ENCODE measurements at regions not wholly inside any gene's neighbourhood (a gene's known extent, or its start where the extent isn't known, plus 50 kb on each side); places are given as distances from the start of the nearest gene placed in this dataset.
"Not testable (repeated sequence)": the region's sequence is repeated elsewhere in the genome, so short reads cannot be mapped to it uniquely, and the experiment has no call there.

- no peak for DNase-seq
- ATAC-seq: no peak
Observed at GRCh38 chr7:66539902-66540375, 88.7 kb upstream of the KCTD7 start.

GRCh38 chr7:66542049-66542448, 86.6 kb upstream of the KCTD7 start:
- ATAC-seq (no peak), DNase-seq (no peak)

GRCh38 chr7:66542528-66543269, 86.0 kb upstream of the KCTD7 start:
- ATAC-seq (peak; percentile 34), DNase-seq (no peak)

- no peak for DNase-seq
- ATAC-seq: no peak
Observed at GRCh38 chr7:66549466-66549865, 79.2 kb upstream of the KCTD7 start.

- no peak for ATAC-seq
Observed at GRCh38 chr7:66553001-66553400, 75.7 kb upstream of the KCTD7 start.

GRCh38 chr7:66553675-66554074, 75.0 kb upstream of the KCTD7 start:
- DNase-seq, ATAC-seq: not testable (repeated sequence)

More at GRCh38 chr7:66553001-66553400, 75.7 kb upstream of the KCTD7 start:
- DNase-seq: no peak

GRCh38 chr7:66554291-66554690, 74.4 kb upstream of the KCTD7 start:
- not testable (repeated sequence) for ATAC-seq, DNase-seq

GRCh38 chr7:66554842-66555430, 73.7 kb upstream of the KCTD7 start:
- ATAC-seq, DNase-seq: not testable (repeated sequence)

- no peak for ATAC-seq
- no peak for DNase-seq
Observed at GRCh38 chr7:66556177-66556548, 72.5 kb upstream of the KCTD7 start.

GRCh38 chr7:66556549-66557213, 72.0 kb upstream of the KCTD7 start:
- DNase-seq (no peak), ATAC-seq (no peak)

GRCh38 chr7:66557214-66558200, 71.2 kb upstream of the KCTD7 start:
- peak; percentile 83 for DNase-seq
- peak; percentile 61 for ATAC-seq

GRCh38 chr7:66558201-66558641, 70.5 kb upstream of the KCTD7 start:
- ATAC-seq (no peak), DNase-seq (no peak)

- DNase-seq (no peak), ATAC-seq (no peak)
Observed at GRCh38 chr7:66558660-66559465, 69.8 kb upstream of the KCTD7 start.

- no peak for ATAC-seq
- no peak for DNase-seq
Observed at GRCh38 chr7:66564045-66564444, 64.6 kb upstream of the KCTD7 start.

GRCh38 chr7:66570179-66570578, 58.5 kb upstream of the KCTD7 start:
- not testable (repeated sequence) for DNase-seq, ATAC-seq

- DNase-seq (no peak), ATAC-seq (no peak)
Observed at GRCh38 chr7:66571568-66571967, 57.1 kb upstream of the KCTD7 start.

GRCh38 chr7:66573782-66574495, 54.7 kb upstream of the KCTD7 start:
- ATAC-seq: not testable (repeated sequence)

GRCh38 chr7:66574768-66575167, 53.9 kb upstream of the KCTD7 start:
- DNase-seq, ATAC-seq: not testable (repeated sequence)

More at GRCh38 chr7:66573782-66574495, 54.7 kb upstream of the KCTD7 start:
- not testable (repeated sequence) for DNase-seq

- no peak for DNase-seq
- ATAC-seq: peak; percentile 96
Observed at GRCh38 chr7:66575398-66575797, 53.3 kb upstream of the KCTD7 start.

GRCh38 chr7:66576646-66577045, 52.0 kb upstream of the KCTD7 start:
- DNase-seq (no peak), ATAC-seq (no peak)
